ENCODE measurements at regions not wholly inside any gene's neighbourhood (a gene's known extent, or its start where the extent isn't known, plus 50 kb on each side); places are given as distances from the start of the nearest gene placed in this dataset.

DNA sequence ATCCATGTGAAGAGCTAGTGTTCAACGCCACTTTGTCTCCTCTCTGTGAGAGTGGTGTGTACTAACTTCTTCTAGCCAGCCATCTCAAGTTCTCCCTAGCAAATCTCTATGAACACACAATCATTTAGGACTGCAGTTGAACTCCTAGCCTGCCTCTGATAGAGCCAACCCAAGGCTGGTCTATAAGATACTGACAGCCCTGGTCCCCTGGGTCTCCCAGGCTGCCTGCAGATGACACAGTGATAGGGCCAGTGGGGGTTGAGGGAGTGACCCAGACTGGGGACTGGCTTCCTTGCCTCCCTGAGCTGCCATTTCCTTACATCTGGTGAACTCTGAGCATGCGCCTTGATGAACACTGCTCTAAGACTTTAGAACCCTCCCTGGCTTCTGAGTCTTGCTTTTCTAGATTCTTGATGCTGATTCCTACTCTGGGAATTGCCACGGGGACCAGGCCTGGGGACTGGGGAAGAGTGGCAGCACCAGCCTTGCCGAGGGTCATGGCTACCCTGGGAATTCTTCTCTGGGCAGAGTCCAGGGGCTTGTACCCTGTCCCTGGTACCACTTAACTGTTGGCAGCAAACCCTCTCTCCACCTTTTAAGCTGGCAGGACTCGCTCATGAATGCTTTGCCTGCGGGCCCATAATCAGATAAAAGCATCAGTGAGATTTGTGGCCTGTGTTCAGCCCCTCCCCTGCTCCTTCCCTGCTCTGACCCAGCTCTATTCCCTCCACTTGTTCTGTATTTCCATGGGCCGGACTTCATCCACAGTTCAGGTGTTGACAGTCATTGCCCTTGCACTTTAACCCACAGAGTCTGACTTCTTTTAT, 130.8 kb upstream of the CHD6 start:
- TF ChIP-seq KLF6 (CRISPR knock-in tag; IDR thresholded peaks at IDR 0.05) (no peak), ZNF382 (CRISPR knock-in tag; IDR thresholded peaks at IDR 0.05; ENCODE audit: borderline replicate concordance) (no peak), POLR2AphosphoS5 (IDR thresholded peaks at IDR 0.05; ENCODE audit: low read depth, low read length) (no peak), MYNN (CRISPR knock-in tag; IDR thresholded peaks at IDR 0.05; ENCODE audit: low read depth) (no peak), ZNF670 (CRISPR knock-in tag; IDR thresholded peaks at IDR 0.05; ENCODE audit: borderline replicate concordance) (no peak), HNF4A (CRISPR knock-in tag; IDR thresholded peaks at IDR 0.05) (no peak), ZNF530 (CRISPR knock-in tag; IDR thresholded peaks at IDR 0.05; ENCODE audit: low read depth) (no peak), GTF2F1 (IDR thresholded peaks at IDR 0.05; ENCODE audit: low read length) (no peak), RFX5 (IDR thresholded peaks at IDR 0.05; ENCODE audit: low read depth, low read length) (no peak), NR2F1 (CRISPR knock-in tag; IDR thresholded peaks at IDR 0.05) (no peak), PHB2 (IDR thresholded peaks at IDR 0.05; ENCODE audit: partially characterized antibody) (no peak)
- TF ChIP-seq, protein P1, sequence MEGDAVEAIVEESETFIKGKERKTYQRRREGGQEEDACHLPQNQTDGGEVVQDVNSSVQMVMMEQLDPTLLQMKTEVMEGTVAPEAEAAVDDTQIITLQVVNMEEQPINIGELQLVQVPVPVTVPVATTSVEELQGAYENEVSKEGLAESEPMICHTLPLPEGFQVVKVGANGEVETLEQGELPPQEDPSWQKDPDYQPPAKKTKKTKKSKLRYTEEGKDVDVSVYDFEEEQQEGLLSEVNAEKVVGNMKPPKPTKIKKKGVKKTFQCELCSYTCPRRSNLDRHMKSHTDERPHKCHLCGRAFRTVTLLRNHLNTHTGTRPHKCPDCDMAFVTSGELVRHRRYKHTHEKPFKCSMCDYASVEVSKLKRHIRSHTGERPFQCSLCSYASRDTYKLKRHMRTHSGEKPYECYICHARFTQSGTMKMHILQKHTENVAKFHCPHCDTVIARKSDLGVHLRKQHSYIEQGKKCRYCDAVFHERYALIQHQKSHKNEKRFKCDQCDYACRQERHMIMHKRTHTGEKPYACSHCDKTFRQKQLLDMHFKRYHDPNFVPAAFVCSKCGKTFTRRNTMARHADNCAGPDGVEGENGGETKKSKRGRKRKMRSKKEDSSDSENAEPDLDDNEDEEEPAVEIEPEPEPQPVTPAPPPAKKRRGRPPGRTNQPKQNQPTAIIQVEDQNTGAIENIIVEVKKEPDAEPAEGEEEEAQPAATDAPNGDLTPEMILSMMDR (CRISPR knock-in tag; IDR thresholded peaks at IDR 0.05): no peak
- TF ChIP-seq, protein P2, sequence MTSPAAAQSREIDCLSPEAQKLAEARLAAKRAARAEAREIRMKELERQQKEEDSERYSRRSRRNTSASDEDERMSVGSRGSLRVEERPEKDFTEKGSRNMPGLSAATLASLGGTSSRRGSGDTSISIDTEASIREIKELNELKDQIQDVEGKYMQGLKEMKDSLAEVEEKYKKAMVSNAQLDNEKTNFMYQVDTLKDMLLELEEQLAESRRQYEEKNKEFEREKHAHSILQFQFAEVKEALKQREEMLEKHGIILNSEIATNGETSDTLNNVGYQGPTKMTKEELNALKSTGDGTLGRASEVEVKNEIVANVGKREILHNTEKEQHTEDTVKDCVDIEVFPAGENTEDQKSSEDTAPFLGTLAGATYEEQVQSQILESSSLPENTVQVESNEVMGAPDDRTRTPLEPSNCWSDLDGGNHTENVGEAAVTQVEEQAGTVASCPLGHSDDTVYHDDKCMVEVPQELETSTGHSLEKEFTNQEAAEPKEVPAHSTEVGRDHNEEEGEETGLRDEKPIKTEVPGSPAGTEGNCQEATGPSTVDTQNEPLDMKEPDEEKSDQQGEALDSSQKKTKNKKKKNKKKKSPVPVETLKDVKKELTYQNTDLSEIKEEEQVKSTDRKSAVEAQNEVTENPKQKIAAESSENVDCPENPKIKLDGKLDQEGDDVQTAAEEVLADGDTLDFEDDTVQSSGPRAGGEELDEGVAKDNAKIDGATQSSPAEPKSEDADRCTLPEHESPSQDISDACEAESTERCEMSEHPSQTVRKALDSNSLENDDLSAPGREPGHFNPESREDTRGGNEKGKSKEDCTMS (CRISPR knock-in tag; conservative IDR thresholded peaks at IDR 0.05): no peak
